Psoas muscle (tissue), 7 donors: ENCODE measurements at regions not wholly inside any gene's neighbourhood (a gene's known extent, or its start where the extent isn't known, plus 50 kb on each side); places are given as distances from the start of the nearest gene placed in this dataset.
A peak's percentile ranks its signal among the peaks of the same experiment; 100 is the strongest.

Source experiments
- ATAC-seq, 4 donors: fragments of 200-7000 bp; cut with Tn5 transposase; one replicate each; pipeline ENCODE4 v1.9.1; 2020; ENCODE audit warnings: moderate library complexity in 3 of 4, mild to moderate bottlenecking in 2 of 4
- DNase-seq, 2 donors: peaks; one replicate each; pipeline ENCODE4 v3.0.0-alpha.2; 2020
- H3K27ac ChIP-seq: fragments of 200-600 bp; one replicate; pipeline ENCODE4 v1.8.0; 2022
- H3K27me3 ChIP-seq, 3 donors: fragments of 200-600 bp in 1 of 3; one replicate each; pipeline versions ENCODE4 v1.6.1 to v1.8.0; 2013 to 2022; ENCODE audit warnings: low read length in 2 of 3, mild to moderate bottlenecking in 2 of 3, moderate library complexity in 1 of 3; ENCODE audit not compliant: insufficient read depth in 3 of 3
- H3K36me3 ChIP-seq, 2 donors: fragments of 200-600 bp in 1 of 2; one replicate each; pipeline versions ENCODE4 v1.6.1 to v1.8.0; 2013 to 2022; ENCODE audit warnings: low read depth in 1 of 2, mild to moderate bottlenecking in 1 of 2, moderate library complexity in 1 of 2; ENCODE audit not compliant: insufficient read depth in 1 of 2
- H3K4me1 ChIP-seq: fragments of 200-600 bp; one replicate; pipeline ENCODE4 v1.8.0; 2022
- H3K4me3 ChIP-seq: fragments of 200-600 bp; one replicate; pipeline ENCODE4 v1.8.0; 2022; ENCODE audit warnings: mild to moderate bottlenecking
- H3K9me3 ChIP-seq: fragments of 200-600 bp; one replicate; pipeline ENCODE4 v1.8.0; 2022
- CTCF ChIP-seq: fragments of 200-600 bp; IDR thresholded peaks from one replicate; pipeline ENCODE4 v1.8.0; 2022; ENCODE audit warnings: antibody characterized with exemption
- WGBS, 3 donors: extraction: QIAGEN DNeasy Blood & Tissue Kit; methylation state at CpG; one replicate each; pipeline versions ENCODE4 v1.1.6 to v1.1.7; 2013; 5-methylcytosine and 5-hydroxymethylcytosine counted together
- intact Hi-C, 2 donors: fragments of 100-400 bp; cut with DNase I; formaldehyde crosslinking; loops; one replicate each; pipeline versions ENCODE4 v1.11.0 to v1.14.2; 2022
- donor health status: healthy with polysubstance abuse.
- donor health status: DM: no; HTN: no; CAD: no; lungs with moderate emphysema.
- donor health status: Bipolar disorder and iron deficiency.
- donor health status: healthy.
- donor health status: DM: yes; HTN: yes; CAD: no.
- donor health status: DM: no; HTN: no; CAD: no.
- donor health status: DM: yes; HTN: yes; CAD: no.

DNA sequence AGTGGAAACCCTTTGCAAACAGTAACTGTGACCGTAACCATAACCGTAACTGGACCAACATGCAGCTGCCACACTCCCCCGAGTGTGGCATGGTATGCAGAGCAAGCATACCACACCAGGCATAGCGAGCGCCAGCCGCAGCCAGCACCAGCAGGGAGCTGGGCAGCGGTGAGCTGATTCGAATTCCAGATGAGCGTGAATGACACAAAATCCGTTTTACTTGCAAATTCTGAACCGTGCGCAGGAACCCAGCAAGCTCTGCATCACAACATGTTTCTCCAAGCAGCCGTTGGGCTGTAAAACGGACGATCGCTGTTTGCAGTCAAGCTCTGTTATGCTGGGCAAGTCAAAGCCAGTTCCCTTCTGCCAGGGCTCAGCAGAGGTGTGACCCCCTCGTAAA, 111.1 kb downstream of the OAT start:
- Histone ChIP-seq H3K36me3 (no peaks in the 10 kb centered on the region), H3K4me1 (no peaks in the 10 kb centered on the region), H3K27ac (no peak overlapping the region), H3K27me3 (no peaks in the 10 kb centered on the region), H3K4me3 (no peak overlapping the region), H3K9me3 (no peaks in the 10 kb centered on the region)
- intact Hi-C loops: no loop called here
- ATAC-seq (no peak), DNase-seq (no peak)
- no peak for TF ChIP-seq CTCF
- WGBS, 3 donors: 35 to 50% (median 45%) methylated on average over 17 of the region's 17 CpGs

GRCh38 chr10:124306922-124307371, 111.8 kb downstream of the OAT start:
- no peak for TF ChIP-seq CTCF
- 64 to 69% (median 67%) methylated on average over 4 of the region's 4 CpGs for WGBS, 3 donors
- Histone ChIP-seq H3K9me3 (no peaks in the 10 kb centered on the region), H3K36me3 (no peaks in the 10 kb centered on the region), H3K27ac (no peak overlapping the region), H3K4me1 (no peaks in the 10 kb centered on the region), H3K4me3 (no peak overlapping the region), H3K27me3 (no peaks in the 10 kb centered on the region)
- DNase-seq (no peak), ATAC-seq (peak in 1 of 4 donors; percentile 33)
- intact Hi-C loops: no loop called here

- Histone ChIP-seq H3K27me3 (no peaks in the 10 kb centered on the region), H3K27ac (no peak overlapping the region), H3K4me1 (no peaks in the 10 kb centered on the region), H3K36me3 (no peaks in the 10 kb centered on the region), H3K4me3 (no peak overlapping the region), H3K9me3 (no peaks in the 10 kb centered on the region)
- intact Hi-C loops: no loop called here
- 35 to 57% (median 37%) methylated on average over 1 of the region's 1 CpG for WGBS, 3 donors
- DNase-seq: no peak
- no peak for ATAC-seq
- no peak for TF ChIP-seq CTCF
Observed at GRCh38 chr10:124306520-124306919, 112.2 kb downstream of the OAT start.

DNA sequence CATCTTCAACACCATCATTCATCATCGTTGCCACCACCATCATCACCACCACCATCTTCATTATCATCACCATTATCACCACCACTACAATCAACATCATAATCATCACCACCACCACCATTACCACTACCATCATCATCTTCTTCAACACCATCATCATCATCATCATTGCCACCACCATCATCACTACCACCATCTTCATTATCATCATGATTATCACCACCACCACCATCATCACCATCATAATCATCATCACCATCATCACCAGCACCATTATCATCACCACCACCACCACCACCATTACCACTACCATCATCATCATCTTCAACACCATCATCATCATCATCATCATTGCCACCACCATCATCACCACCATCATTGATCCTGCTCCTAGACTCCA, 112.7 kb downstream of the OAT start:
- ATAC-seq (no peak), DNase-seq (no peak)
- Histone ChIP-seq H3K36me3 (no peaks in the 10 kb centered on the region), H3K4me1 (no peaks in the 10 kb centered on the region), H3K27me3 (no peaks in the 10 kb centered on the region), H3K4me3 (no peak overlapping the region), H3K27ac (no peak overlapping the region), H3K9me3 (no peaks in the 10 kb centered on the region)
- 91 to 93% (median 92%) methylated on average over 1 of the region's 1 CpG for WGBS, 3 donors
- no peak for TF ChIP-seq CTCF
- intact Hi-C loops: no loop called here

DNA sequence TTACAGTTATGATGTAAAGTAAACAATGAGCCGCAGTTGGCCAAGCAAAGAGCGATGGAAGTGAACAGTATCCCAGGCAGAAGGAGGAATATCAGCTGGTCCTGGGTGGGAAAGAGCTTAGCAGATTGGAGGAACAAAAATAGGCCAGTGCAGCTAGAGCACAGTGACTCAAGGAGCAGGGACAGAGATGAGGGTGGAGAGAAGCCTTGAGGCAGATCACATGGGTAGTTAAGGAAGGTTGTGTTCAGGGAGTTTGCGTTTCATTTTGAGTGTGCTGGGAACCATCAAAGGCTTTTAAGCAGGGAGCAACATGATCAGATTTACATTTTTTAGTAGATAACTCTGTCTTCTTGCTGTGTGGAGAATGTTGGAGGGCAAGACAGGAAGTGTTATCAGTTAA, 113.6 kb downstream of the OAT start:
- Histone ChIP-seq H3K27me3 (no peaks in the 10 kb centered on the region), H3K27ac (no peak overlapping the region), H3K36me3 (no peaks in the 10 kb centered on the region), H3K4me1 (no peaks in the 10 kb centered on the region), H3K4me3 (no peak overlapping the region), H3K9me3 (no peaks in the 10 kb centered on the region)
- no peak for DNase-seq
- intact Hi-C loops: no loop called here
- 90 to 95% (median 95%) methylated on average over 3 of the region's 3 CpGs for WGBS, 3 donors
- no peak for TF ChIP-seq CTCF
- no peak for ATAC-seq
